G401.6 (cell line): ENCODE measurements at regions not wholly inside any gene's neighbourhood (a gene's known extent, or its start where the extent isn't known, plus 50 kb on each side); places are given as distances from the start of the nearest gene placed in this dataset.
"Not testable (repeated sequence)": the region's sequence is repeated elsewhere in the genome, so short reads cannot be mapped to it uniquely, and the experiment has no call there.

Source experiments
- FAIRE-seq: peaks from 2 replicates; lab custom pipeline; 2012; peaks lifted over from hg19 to GRCh38; lab: Jason Lieb, UNC

- no peak for FAIRE-seq
These were observed 819.1 kb downstream of the TRIML1 start for GRCh38 chr4:188958346-188958745.

DNA sequence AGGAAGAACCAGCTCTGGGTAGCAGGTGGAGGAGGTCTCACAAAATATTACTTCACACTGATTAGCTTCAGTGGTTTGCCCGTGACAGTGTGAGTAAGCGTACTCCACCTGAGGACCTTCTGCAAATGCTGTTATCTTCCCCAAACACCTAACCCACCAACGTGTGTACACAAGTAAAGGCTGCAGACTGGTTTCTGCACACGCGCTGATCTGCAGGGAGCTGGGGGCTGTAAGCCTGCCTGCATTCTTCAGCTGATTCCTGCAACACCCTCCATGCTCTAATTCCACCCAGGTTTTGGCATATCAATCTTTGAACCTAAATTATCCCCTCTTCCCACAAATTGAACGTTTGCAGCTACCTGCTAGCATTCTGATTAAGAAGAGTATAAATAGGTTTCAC, 820.2 kb downstream of the TRIML1 start:
- no peak for FAIRE-seq

DNA sequence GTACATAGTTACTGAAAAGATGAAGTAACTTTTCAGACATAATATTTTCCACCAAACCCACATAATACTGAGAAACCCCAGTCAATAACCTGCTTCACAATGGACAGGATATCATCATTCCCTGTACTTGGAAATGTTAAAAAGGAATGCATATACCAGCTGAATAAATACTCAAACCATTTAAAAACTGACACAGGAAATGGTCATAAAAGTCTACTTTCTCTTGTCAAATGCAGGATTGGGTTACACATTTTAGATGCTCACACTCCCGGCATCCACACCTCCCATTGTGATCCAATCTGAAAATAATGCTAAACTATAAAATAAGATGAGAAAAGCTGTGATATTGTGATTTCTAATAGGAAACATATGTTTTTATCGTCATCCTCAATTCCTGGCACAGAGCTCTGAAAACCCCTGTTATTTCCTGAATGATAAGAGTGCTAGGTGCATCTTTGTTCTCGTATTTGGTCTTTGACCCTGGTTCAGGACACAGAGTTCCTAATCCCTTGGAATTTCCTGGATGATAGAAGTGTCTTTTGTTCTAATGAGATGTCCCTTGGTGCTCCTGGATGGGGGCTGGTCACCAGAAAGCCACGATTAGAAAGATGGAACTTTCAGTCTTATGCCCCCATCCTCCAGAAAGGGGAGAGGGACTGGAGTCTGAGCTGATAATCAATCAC, 821.3 kb downstream of the TRIML1 start:
- no peak for FAIRE-seq

DNA sequence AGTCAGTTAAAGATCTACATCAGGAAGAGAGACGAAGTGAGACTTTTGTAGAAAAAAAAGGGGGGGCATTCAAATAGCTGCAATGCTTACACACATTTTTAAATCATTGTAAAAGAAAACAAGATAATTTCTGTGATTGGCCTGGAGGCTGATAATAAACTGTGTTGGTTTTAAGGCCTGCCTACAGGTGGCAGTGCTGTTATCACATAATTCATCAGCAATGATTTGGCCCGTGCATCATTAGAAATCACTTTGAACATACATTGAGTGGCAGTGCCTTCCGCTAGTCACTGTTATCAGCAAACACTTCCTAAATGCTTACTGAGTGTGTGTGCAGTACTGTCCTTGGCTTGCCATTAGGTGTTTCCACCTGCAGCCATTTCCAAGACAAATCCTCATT, 831.9 kb downstream of the TRIML1 start:
- FAIRE-seq: no peak

DNA sequence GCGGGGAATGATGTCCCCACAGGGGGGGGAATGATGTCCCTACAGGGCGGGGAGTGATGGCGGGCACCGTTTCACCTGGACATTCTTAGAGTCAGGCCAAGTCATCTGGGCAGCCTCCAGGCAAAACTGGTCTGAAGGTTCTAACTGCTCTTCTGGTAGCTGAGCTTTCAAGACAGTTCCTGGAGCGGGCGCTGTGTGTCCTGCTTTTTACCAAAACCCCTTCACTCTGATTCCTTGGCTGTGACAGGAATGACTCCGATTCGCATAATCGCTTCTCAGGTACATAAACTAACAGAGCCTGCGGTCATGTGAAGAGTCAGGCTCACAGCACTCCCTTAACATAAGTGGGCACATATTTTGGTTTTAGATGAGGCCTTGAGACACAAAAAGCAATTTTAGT, 836.0 kb downstream of the TRIML1 start:
- FAIRE-seq: no peak

- no peak for FAIRE-seq
These were observed 837.4 kb downstream of the TRIML1 start for GRCh38 chr4:188976644-188977115.

DNA sequence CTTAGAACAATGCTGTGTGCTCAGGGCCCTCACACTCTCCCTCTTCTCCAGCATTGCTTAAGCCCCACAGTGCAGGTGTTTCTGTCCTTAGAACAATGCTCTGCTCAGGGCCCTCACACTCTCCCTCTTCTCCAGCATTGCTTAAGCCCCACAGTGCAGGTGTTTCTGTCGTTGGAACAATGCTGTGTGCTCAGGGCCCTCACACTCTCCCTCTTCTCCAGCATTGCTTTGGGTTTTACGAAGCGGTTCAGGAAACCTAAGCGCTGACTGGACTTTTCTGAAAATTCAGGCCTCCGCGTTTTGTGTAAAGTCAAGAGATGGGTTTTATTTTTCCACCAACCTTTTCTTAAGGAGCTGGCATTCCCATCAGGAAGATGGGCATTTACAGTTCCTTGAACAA, 838.0 kb downstream of the TRIML1 start:
- FAIRE-seq: not testable (repeated sequence)

DNA sequence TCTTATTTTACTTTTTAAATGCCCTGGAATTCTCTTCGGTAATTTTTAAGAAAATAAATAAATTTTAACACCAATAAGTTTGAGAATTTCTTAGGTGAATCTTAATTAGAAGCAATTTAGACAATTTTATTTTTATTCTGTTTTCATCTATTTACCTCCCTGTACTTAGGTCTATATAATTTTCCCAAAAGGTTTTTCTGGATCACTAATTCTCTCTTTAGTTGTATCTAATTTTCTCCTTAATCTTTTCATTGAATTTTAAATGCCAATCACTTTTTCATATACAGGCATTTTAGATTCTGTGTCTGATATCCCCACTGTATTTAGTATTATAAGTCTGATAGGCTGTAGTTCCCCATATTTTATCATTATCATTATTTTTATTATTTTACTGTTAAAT, 845.3 kb downstream of the TRIML1 start:
- no peak for FAIRE-seq

GRCh38 chr4:188986271-188986689, 847.0 kb downstream of the TRIML1 start:
- FAIRE-seq: no peak

DNA sequence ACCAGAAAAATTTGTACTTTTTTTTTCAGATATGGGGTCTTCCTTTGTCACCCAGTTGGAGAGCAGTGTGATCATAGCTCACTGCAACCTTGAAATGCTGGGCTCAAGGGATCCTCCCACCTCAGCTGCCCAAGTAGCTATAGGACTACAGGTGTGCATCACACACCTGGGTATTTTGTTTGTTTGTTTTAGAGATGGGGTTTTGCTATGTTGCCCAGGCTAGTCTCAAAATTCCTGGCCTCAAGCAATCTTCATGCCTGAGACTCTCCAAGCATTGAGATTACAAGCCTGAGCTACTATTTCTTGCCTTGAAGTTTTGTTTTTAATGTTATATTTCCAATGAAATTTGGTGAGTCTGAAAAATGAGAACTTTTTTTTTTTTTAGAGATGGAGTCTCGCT, 847.8 kb downstream of the TRIML1 start:
- no peak for FAIRE-seq

GRCh38 chr4:188988131-188988530, 848.9 kb downstream of the TRIML1 start:
- FAIRE-seq: no peak

- FAIRE-seq: no peak
These were observed 850.1 kb downstream of the TRIML1 start for GRCh38 chr4:188989371-188989770.

DNA sequence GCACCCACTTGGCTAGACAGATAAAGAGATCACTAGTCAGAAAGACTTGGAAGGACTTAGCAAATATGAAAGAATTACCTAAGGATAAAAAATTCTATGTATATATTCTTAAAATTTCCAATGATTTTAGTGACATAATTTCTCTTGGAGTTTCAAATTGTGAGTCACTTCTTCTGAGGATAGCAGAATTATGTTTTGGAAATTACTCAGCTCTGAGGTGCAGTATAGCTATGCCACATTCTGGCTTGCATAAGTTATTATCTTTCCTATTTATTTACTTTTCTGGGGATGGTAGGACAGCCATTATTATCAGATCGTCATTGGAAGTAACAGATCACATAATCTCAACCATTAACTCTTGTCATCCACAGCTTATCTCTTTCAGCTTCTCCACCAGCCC, 853.5 kb downstream of the TRIML1 start:
- no peak for FAIRE-seq

- FAIRE-seq: no peak
These were observed 854.6 kb downstream of the TRIML1 start for GRCh38 chr4:188993871-188994270.

GRCh38 chr4:189001283-189001970, 862.2 kb downstream of the TRIML1 start:
- FAIRE-seq: no peak

- FAIRE-seq: no peak
These were observed 862.8 kb downstream of the TRIML1 start for GRCh38 chr4:189001971-189002450.

DNA sequence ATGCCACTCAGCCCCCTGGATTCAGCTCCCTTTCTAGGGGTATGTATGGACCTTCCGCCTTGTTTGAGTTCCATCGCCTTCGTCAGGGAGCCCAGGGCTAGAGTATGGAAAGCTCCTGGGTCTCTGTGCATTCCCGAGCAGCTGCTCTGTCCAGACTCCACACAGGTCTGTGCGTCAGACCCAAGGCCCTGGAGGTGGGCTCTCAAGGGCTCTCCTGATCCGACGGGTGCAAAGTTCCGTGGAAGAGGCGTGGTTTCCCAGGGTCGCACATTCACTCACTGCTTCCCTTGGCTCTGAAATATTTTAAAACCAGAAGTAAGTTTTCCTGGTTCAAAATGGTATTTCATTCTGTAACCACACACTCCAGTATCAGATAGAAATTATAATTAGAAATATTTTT, 863.2 kb downstream of the TRIML1 start:
- FAIRE-seq: no peak

- FAIRE-seq: not testable (repeated sequence)
These were observed 871.4 kb downstream of the TRIML1 start for GRCh38 chr4:189010452-189011217.

DNA sequence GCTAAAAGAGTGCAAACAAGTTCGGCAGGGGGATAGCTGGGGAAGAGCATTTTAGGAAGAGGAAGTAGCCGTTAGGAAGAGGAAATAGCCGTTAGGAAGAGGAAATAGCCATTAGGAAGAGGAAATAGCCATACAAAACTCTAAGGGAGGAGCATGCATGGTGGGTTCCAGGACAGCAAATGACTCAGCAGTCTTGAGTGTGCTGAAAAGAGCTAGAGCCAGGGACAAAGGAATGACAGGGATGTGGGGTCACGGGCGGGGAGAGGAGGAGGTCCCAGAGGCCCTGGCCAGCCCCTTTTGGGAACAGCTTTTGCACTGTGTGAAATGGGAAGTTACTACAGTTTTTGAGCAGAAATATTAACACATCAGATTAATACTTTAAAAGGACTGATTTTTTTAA, 882.6 kb downstream of the TRIML1 start:
- FAIRE-seq: no peak

DNA sequence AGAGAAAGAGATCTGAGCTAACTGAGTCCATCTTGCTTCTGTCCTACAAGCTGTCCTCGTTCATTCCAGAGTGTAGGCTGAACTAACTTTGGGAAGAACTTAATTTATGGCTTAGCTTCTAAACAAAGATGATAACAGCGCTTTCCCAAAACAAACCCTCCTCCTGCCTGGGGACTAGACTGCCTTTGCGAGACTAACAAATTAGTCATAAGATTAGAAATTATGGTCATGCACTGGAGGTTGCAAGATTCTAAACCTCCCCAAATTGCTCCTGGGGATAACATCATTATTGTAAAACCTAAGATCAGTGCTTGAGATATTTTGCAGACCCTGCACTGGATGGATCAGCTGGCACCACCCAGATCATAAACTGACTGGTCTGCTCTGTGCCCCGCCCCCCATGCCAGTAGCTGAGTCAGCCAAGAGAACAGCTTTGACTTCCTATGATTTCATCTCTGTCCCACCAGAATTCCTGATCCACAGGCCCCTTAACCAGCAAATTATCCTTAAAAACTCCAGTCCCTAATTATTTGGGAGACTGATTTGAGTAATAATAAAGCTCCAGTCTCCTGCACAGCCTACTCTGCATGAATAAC, 883.3 kb downstream of the TRIML1 start:
- FAIRE-seq: no peak

GRCh38 chr4:189029976-189030504, 890.8 kb downstream of the TRIML1 start:
- FAIRE-seq: no peak

GRCh38 chr4:189032606-189033338, 893.5 kb downstream of the TRIML1 start:
- no peak for FAIRE-seq
